Tibial nerve (tissue), 3 donors: ENCODE measurements at regions not wholly inside any gene's neighbourhood (a gene's known extent, or its start where the extent isn't known, plus 50 kb on each side); places are given as distances from the start of the nearest gene placed in this dataset.

Experiments
- CTCF ChIP-seq, 5 experiments: fragments of 200-600 bp in 3 of 5; fragments of 450-650 bp in 2 of 5; sonication (generic) in 3 of 5; IDR thresholded peaks; one replicate each; pipeline ENCODE4 v1.5.1; 2016 to 2019; ENCODE audit warnings: antibody characterized with exemption in 5 of 5, mild to moderate bottlenecking in 3 of 5, moderate library complexity in 2 of 5
- POLR2A ChIP-seq, 2 donors: fragments of 450-650 bp; IDR thresholded peaks; one replicate each; pipeline ENCODE4 v1.6.1; 2017; ENCODE audit warnings: antibody characterized with exemption in 2 of 2, mild to moderate bottlenecking in 2 of 2, moderate library complexity in 2 of 2

GRCh38 chr18:10152475-10152874 is 238.7 kb downstream of the VAPA start:
- TF ChIP-seq CTCF (IDR thresholded peaks at IDR 0.05) = no peak
- no peak for TF ChIP-seq POLR2A (IDR thresholded peaks at IDR 0.05)
